IMR-90 (cell line): ENCODE measurements at regions not wholly inside any gene's neighbourhood (a gene's known extent, or its start where the extent isn't known, plus 50 kb on each side); places are given as distances from the start of the nearest gene placed in this dataset.

Source experiments
- ATAC-seq: fragments of 200-7000 bp; cut with Tn5 transposase; 2 replicates; pipeline ENCODE4 v1.9.1; 2020; ENCODE audit warnings: low read depth, mild to moderate bottlenecking, moderate library complexity
- BruUV-seq: library from RNA; stranded (reverse); fragments of 400-500 nt; replicated peaks from 2 replicates; lab custom pipeline; 2021; lab: Mats Ljungman, UMichigan
- CTCF ChIA-PET: fragments of 300-600 bp; formaldehyde crosslinking; extraction: SDS; loops from one replicate; lab custom pipeline; 2021; ENCODE audit warnings: antibody characterized with exemption; lab: Yijun Ruan, JAX
- POLR2A ChIA-PET: fragments of 300-600 bp; sonication (Branson Sonifier 250); formaldehyde crosslinking; loops from one replicate; lab custom pipeline; 2022; ENCODE audit warnings: antibody characterized with exemption; ENCODE audit not compliant: unreplicated experiment; lab: Charles Lee
- DNase-seq: peaks from one replicate; pipeline ENCODE4 v3.0.0; 2013
- H2AFZ ChIP-seq: replicated peaks from 2 replicates; pipeline ENCODE3; 2013; ENCODE audit warnings: low read length, mild to moderate bottlenecking; ENCODE audit not compliant: poor library complexity
- H2AK5ac ChIP-seq: 2 replicates; pipeline ENCODE4 v1.6.1; 2013; ENCODE audit warnings: low read depth, low read length, inconsistent platforms
- H2AK9ac ChIP-seq: replicated peaks from 2 replicates; pipeline ENCODE3; 2013; ENCODE audit warnings: mild to moderate bottlenecking, low read depth, low read length, moderate library complexity; ENCODE audit not compliant: poor library complexity
- H2BK120ac ChIP-seq: 2 replicates; pipeline ENCODE4 v1.6.1; 2013; ENCODE audit warnings: low read depth, low read length, inconsistent platforms
- H2BK15ac ChIP-seq: 3 replicates; pipeline ENCODE4 v1.6.1; 2013; ENCODE audit warnings: low read depth, low read length, inconsistent platforms
- H2BK20ac ChIP-seq: 2 replicates; pipeline ENCODE4 v1.6.1; 2013; ENCODE audit warnings: low read depth, mild to moderate bottlenecking, inconsistent platforms, low read length, moderate library complexity
- H2BK5ac ChIP-seq: 2 replicates; pipeline ENCODE4 v1.6.1; 2013; ENCODE audit warnings: mild to moderate bottlenecking, low read depth, low read length, inconsistent platforms; ENCODE audit not compliant: poor library complexity, severe bottlenecking
- H3K14ac ChIP-seq: replicated peaks from 2 replicates; pipeline ENCODE4 v1.6.1; 2013; ENCODE audit warnings: low read depth, low read length, inconsistent platforms
- H3K18ac ChIP-seq: 2 replicates; pipeline ENCODE4 v1.6.1; 2013; ENCODE audit warnings: low read depth, low read length, control low read depth
- H3K23ac ChIP-seq: 2 replicates; pipeline ENCODE4 v1.6.1; 2013; ENCODE audit warnings: low read depth, low read length, inconsistent platforms
- H3K27ac ChIP-seq: 2 replicates; pipeline ENCODE4 v1.5.1; 2013; ENCODE audit warnings: mild to moderate bottlenecking, control low read depth, low read length; ENCODE audit not compliant: insufficient read depth
- H3K27me3 ChIP-seq: 2 replicates; pipeline ENCODE4 v1.6.1; 2013; ENCODE audit warnings: low read length; ENCODE audit not compliant: control insufficient read depth, insufficient read depth
- H3K36me3 ChIP-seq: 2 replicates; pipeline ENCODE4 v1.6.1; 2013; ENCODE audit warnings: low read length, mixed read lengths; ENCODE audit not compliant: control insufficient read depth, insufficient read depth
- H3K4ac ChIP-seq: 2 replicates; pipeline ENCODE4 v1.6.1; 2013; ENCODE audit warnings: low read depth, low read length, inconsistent platforms
- H3K4me1 ChIP-seq: 2 replicates; pipeline ENCODE4 v1.6.1; 2013; ENCODE audit warnings: low read length, mixed read lengths; ENCODE audit not compliant: control insufficient read depth, insufficient read depth
- H3K4me2 ChIP-seq: 2 replicates; pipeline ENCODE4 v1.6.1; 2013; ENCODE audit warnings: low read depth, mild to moderate bottlenecking, control low read depth, low read length, moderate library complexity
- H3K4me3 ChIP-seq: 2 replicates; pipeline ENCODE4 v1.5.1; 2013; ENCODE audit warnings: low read depth, mild to moderate bottlenecking, control low read depth, low read length, moderate library complexity; ENCODE audit not compliant: insufficient read depth
- H3K56ac ChIP-seq: 2 replicates; pipeline ENCODE4 v1.6.1; 2013; ENCODE audit warnings: low read length, inconsistent platforms; ENCODE audit not compliant: insufficient read depth; ENCODE audit errors: extremely low read depth
- H3K79me1 ChIP-seq, 2 experiments: 2 replicates each; pipeline ENCODE4 v1.6.1; 2013; ENCODE audit warnings: low read length in 2 of 2, inconsistent platforms in 1 of 2, low read depth in 1 of 2
- H3K9ac ChIP-seq: 2 replicates; pipeline ENCODE4 v1.6.1; 2013; ENCODE audit warnings: low read depth, low read length, control low read depth
- H3K9me1 ChIP-seq: 2 replicates; pipeline ENCODE4 v1.6.1; 2013; ENCODE audit warnings: low read length, inconsistent platforms; ENCODE audit not compliant: insufficient read depth
- H3K9me3 ChIP-seq: 2 replicates; pipeline ENCODE4 v1.6.1; 2013; ENCODE audit warnings: low read length; ENCODE audit not compliant: control insufficient read depth, insufficient read depth
- H4K20me1 ChIP-seq: 2 replicates; pipeline ENCODE4 v1.6.1; 2013; ENCODE audit warnings: low read length, inconsistent platforms; ENCODE audit not compliant: insufficient read depth
- H4K5ac ChIP-seq: 2 replicates; pipeline ENCODE4 v1.6.1; 2013; ENCODE audit warnings: mild to moderate bottlenecking, low read depth, low read length, control low read depth
- H4K8ac ChIP-seq, 2 experiments: 2 replicates each; pipeline ENCODE4 v1.6.1; 2013; ENCODE audit warnings: low read depth in 2 of 2, low read length in 2 of 2, control low read depth in 1 of 2, inconsistent platforms in 1 of 2
- H4K91ac ChIP-seq: 2 replicates; pipeline ENCODE4 v1.6.1; 2013; ENCODE audit warnings: low read depth, low read length, inconsistent platforms; ENCODE audit not compliant: insufficient read depth
- BHLHE40 ChIP-seq: fragments of 150-350 bp; IDR thresholded peaks from 2 replicates; pipeline ENCODE4 v1.6.1; 2016; ENCODE audit warnings: mild to moderate bottlenecking, low read depth, low read length
- CEBPB ChIP-seq: IDR thresholded peaks from 2 replicates; pipeline ENCODE4 v1.6.1; 2012; ENCODE audit warnings: low read depth, low read length, improper control_type of control experiment
- CHD1 ChIP-seq: IDR thresholded peaks from 2 replicates; pipeline ENCODE4 v1.6.1; 2012; ENCODE audit warnings: low read depth, low read length, improper control_type of control experiment
- FOS ChIP-seq: fragments of 150-350 bp; IDR thresholded peaks from 2 replicates; pipeline ENCODE4 v1.6.1; 2016; ENCODE audit warnings: low read depth, low read length
- MAFK ChIP-seq: IDR thresholded peaks from 2 replicates; pipeline ENCODE4 v1.6.1; 2012; ENCODE audit warnings: low read depth, low read length, improper control_type of control experiment
- MAZ ChIP-seq: IDR thresholded peaks from 2 replicates; pipeline ENCODE4 v1.6.1; 2012; ENCODE audit warnings: low read depth, mild to moderate bottlenecking, low read length, improper control_type of control experiment, moderate library complexity, borderline replicate concordance
- MXI1 ChIP-seq: IDR thresholded peaks from 2 replicates; pipeline ENCODE4 v1.6.1; 2012; ENCODE audit warnings: low read depth, mild to moderate bottlenecking, low read length, moderate library complexity, borderline replicate concordance
- POLR2A ChIP-seq: IDR thresholded peaks from 2 replicates; pipeline ENCODE4 v1.6.1; 2012; ENCODE audit warnings: mild to moderate bottlenecking, low read depth, low read length
- RAD21 ChIP-seq: IDR thresholded peaks from 2 replicates; pipeline ENCODE4 v1.6.1; 2012; ENCODE audit warnings: low read length, improper control_type of control experiment
- RCOR1 ChIP-seq: IDR thresholded peaks from 2 replicates; pipeline ENCODE4 v1.6.1; 2012; ENCODE audit warnings: mild to moderate bottlenecking, low read length, improper control_type of control experiment; ENCODE audit not compliant: insufficient replicate concordance
- RFX5 ChIP-seq: IDR thresholded peaks from 2 replicates; pipeline ENCODE4 v1.8.0; 2012; ENCODE audit warnings: low read depth, mild to moderate bottlenecking, low read length, moderate library complexity
- SMC3 ChIP-seq: fragments of 150-350 bp; IDR thresholded peaks from 2 replicates; pipeline ENCODE4 v1.6.1; 2016; ENCODE audit warnings: low read depth, mild to moderate bottlenecking, antibody characterized with exemption, low read length, moderate library complexity
- dilution Hi-C: fragments of 300-500 bp; cut with HindIII; formaldehyde crosslinking; loops from one replicate; pipeline ENCODE4 v1.14.3; 2018; ENCODE audit warnings: low sequenced_read_pairs; ENCODE audit not compliant: unreplicated experiment
- in situ Hi-C: fragments of 300-500 bp; cut with MboI; formaldehyde crosslinking; loops from 3 replicates; pipeline ENCODE4 v1.14.3; 2019; ENCODE audit warnings: low sequenced_read_pairs, inconsistent platforms, mixed read lengths
- intact Hi-C: fragments of 100-400 bp; cut with micrococcal nuclease; formaldehyde crosslinking; loops from 2 replicates; pipeline ENCODE4 v1.10.0; 2022
- TF ChIP-seq, protein P1 (sequence below): fragments of 150-350 bp; IDR thresholded peaks from 2 replicates; pipeline ENCODE4 v1.6.1; 2016; ENCODE audit warnings: low read depth, mild to moderate bottlenecking, low read length, moderate library complexity, borderline replicate concordance
- TF ChIP-seq, protein P2 (sequence below): fragments of 150-350 bp; IDR thresholded peaks from 2 replicates; pipeline ENCODE4 v1.6.1; 2017; ENCODE audit warnings: mild to moderate bottlenecking, antibody characterized with exemption, low read length, low read depth
- TF ChIP-seq, protein P3 (sequence below): conservative IDR thresholded peaks from 2 replicates; pipeline ENCODE4 v1.5.1; 2012; ENCODE audit warnings: mild to moderate bottlenecking, low read depth, low read length, improper control_type of control experiment

DNA sequence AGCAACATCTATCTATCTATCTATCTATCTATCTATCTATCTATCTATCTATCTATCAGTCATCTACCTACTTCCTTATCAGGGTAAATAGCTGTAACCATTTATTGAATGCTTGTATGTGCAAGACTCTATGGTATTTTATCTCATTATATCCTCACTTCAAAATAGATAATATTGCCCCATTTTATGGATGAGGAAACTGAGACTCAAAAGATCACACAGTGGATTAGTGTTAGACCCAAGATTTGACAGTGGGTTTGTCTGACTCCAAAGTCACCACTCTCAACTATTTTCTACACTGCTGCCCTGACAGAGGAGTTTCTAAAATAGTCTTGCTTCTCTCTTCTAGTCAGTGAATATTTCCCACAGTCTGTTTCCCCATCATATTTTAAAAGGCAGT lies 94.3 kb upstream of the NR3C1 start:
- POLR2A ChIA-PET = no interaction called here
- H4K20me1 ChIP-seq = no peaks in the 10 kb centered on the region
- BruUV-seq = no TSS peak
- H3K4ac ChIP-seq = no peak overlapping the region
- H3K9me3 ChIP-seq = no peaks in the 10 kb centered on the region
- CTCF ChIA-PET = no interaction called here
- no peak overlapping the region for H3K4me3 ChIP-seq
- H2BK15ac ChIP-seq = no peak overlapping the region
- no peaks in the 10 kb centered on the region for H3K27me3 ChIP-seq
- H2BK5ac ChIP-seq = no peak overlapping the region
- H4K91ac ChIP-seq = no peak overlapping the region
- H3K79me1 ChIP-seq = no peaks in the 10 kb centered on the region
- no peak overlapping the region for H3K9ac ChIP-seq
- ATAC-seq = no peak
- no peak overlapping the region for H2BK20ac ChIP-seq
- H2AK9ac ChIP-seq = no peak overlapping the region
- no peak overlapping the region for H4K8ac ChIP-seq
- dilution Hi-C loops (no loop called here), intact Hi-C loops (no loop called here), in situ Hi-C loops (no loop called here)
- no peak overlapping the region for H3K27ac ChIP-seq
- no peak overlapping the region for H3K4me2 ChIP-seq
- H4K5ac ChIP-seq = no peak overlapping the region
- H3K4me1 ChIP-seq = peaks cover 4% of the 10 kb centered on the region
- no peak overlapping the region for H3K23ac ChIP-seq
- DNase-seq = no peak
- TF ChIP-seq MAFK (no peak), BHLHE40 (no peak), MAZ (no peak), SMC3 (no peak), RAD21 (no peak), FOS (no peak), MXI1 (no peak), RCOR1 (no peak), CEBPB (no peak), RFX5 (no peak), CHD1 (no peak), POLR2A (no peak)
- TF ChIP-seq, protein P1, sequence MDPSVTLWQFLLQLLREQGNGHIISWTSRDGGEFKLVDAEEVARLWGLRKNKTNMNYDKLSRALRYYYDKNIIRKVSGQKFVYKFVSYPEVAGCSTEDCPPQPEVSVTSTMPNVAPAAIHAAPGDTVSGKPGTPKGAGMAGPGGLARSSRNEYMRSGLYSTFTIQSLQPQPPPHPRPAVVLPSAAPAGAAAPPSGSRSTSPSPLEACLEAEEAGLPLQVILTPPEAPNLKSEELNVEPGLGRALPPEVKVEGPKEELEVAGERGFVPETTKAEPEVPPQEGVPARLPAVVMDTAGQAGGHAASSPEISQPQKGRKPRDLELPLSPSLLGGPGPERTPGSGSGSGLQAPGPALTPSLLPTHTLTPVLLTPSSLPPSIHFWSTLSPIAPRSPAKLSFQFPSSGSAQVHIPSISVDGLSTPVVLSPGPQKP = no peak
- TF ChIP-seq, protein P2, sequence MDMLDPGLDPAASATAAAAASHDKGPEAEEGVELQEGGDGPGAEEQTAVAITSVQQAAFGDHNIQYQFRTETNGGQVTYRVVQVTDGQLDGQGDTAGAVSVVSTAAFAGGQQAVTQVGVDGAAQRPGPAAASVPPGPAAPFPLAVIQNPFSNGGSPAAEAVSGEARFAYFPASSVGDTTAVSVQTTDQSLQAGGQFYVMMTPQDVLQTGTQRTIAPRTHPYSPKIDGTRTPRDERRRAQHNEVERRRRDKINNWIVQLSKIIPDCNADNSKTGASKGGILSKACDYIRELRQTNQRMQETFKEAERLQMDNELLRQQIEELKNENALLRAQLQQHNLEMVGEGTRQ = no peak
- TF ChIP-seq, protein P3, sequence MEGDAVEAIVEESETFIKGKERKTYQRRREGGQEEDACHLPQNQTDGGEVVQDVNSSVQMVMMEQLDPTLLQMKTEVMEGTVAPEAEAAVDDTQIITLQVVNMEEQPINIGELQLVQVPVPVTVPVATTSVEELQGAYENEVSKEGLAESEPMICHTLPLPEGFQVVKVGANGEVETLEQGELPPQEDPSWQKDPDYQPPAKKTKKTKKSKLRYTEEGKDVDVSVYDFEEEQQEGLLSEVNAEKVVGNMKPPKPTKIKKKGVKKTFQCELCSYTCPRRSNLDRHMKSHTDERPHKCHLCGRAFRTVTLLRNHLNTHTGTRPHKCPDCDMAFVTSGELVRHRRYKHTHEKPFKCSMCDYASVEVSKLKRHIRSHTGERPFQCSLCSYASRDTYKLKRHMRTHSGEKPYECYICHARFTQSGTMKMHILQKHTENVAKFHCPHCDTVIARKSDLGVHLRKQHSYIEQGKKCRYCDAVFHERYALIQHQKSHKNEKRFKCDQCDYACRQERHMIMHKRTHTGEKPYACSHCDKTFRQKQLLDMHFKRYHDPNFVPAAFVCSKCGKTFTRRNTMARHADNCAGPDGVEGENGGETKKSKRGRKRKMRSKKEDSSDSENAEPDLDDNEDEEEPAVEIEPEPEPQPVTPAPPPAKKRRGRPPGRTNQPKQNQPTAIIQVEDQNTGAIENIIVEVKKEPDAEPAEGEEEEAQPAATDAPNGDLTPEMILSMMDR = no peak
- peaks cover 14% of the 10 kb centered on the region for H3K9me1 ChIP-seq
- H3K18ac ChIP-seq = no peak overlapping the region
- no peak overlapping the region for H2BK120ac ChIP-seq
- H3K14ac ChIP-seq = no peak overlapping the region
- H3K36me3 ChIP-seq = no peaks in the 10 kb centered on the region
- H2AK5ac ChIP-seq = no peak overlapping the region
- H3K56ac ChIP-seq = no peak overlapping the region
- no peak overlapping the region for H2AFZ ChIP-seq
